ENCODE measurements at regions not wholly inside any gene's neighbourhood (a gene's known extent, or its start where the extent isn't known, plus 50 kb on each side); places are given as distances from the start of the nearest gene placed in this dataset.

DNA sequence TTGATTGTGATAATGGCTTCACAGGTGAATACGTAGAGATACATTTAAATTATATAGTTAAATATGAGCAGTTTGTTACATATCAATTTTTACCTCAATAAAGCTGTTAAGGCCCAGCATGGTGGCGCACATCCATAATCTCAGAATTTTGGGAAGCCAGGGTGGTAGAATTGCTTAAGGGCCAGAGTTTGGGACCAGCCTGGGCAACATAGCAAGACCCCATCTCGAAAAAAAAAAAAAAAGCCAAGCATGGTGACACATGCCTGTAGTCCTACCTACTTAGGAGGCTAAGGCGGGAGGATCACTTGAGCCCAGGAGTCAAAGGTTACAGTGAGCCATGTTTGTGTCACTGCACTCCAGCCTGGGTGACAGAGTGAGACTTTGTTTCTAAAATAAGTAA lies 138.7 kb upstream of the TMEM161B start:
- TF ChIP-seq, protein P1, sequence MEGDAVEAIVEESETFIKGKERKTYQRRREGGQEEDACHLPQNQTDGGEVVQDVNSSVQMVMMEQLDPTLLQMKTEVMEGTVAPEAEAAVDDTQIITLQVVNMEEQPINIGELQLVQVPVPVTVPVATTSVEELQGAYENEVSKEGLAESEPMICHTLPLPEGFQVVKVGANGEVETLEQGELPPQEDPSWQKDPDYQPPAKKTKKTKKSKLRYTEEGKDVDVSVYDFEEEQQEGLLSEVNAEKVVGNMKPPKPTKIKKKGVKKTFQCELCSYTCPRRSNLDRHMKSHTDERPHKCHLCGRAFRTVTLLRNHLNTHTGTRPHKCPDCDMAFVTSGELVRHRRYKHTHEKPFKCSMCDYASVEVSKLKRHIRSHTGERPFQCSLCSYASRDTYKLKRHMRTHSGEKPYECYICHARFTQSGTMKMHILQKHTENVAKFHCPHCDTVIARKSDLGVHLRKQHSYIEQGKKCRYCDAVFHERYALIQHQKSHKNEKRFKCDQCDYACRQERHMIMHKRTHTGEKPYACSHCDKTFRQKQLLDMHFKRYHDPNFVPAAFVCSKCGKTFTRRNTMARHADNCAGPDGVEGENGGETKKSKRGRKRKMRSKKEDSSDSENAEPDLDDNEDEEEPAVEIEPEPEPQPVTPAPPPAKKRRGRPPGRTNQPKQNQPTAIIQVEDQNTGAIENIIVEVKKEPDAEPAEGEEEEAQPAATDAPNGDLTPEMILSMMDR (IDR thresholded peaks at IDR 0.05; ENCODE audit: insufficient read depth, low read depth, low read length) = no peak
- no peak for TF ChIP-seq EZH2 (IDR thresholded peaks at IDR 0.05; ENCODE audit: insufficient read depth, low read length)
